SH-SY5Y (cell line): ENCODE measurements at regions not wholly inside any gene's neighbourhood (a gene's known extent, or its start where the extent isn't known, plus 50 kb on each side); places are given as distances from the start of the nearest gene placed in this dataset.

Experiments used
- GATA2 ChIP-seq: IDR thresholded peaks from 2 replicates; pipeline ENCODE4 v1.6.1; 2011; ENCODE audit warnings: mild to moderate bottlenecking, low read depth, low read length
- GATA3 ChIP-seq: IDR thresholded peaks from 2 replicates; pipeline ENCODE4 v1.6.1; 2011; ENCODE audit warnings: low read depth, mild to moderate bottlenecking, low read length, moderate library complexity

- TF ChIP-seq GATA3 (no peak), GATA2 (no peak)
Measured at GRCh38 chr1:239126884-239127283, 259.5 kb upstream of the CHRM3 start.

GRCh38 chr1:239125893-239126292 lies 260.5 kb upstream of the CHRM3 start:
- no peak for TF ChIP-seq GATA3
- no peak for TF ChIP-seq GATA2

GRCh38 chr1:239125027-239125426 lies 261.3 kb upstream of the CHRM3 start:
- TF ChIP-seq GATA3 (no peak), GATA2 (no peak)

GRCh38 chr1:239123260-239123659 lies 263.1 kb upstream of the CHRM3 start:
- no peak for TF ChIP-seq GATA2
- no peak for TF ChIP-seq GATA3

GRCh38 chr1:239112101-239112935 lies 274.1 kb upstream of the CHRM3 start:
- TF ChIP-seq GATA3, result no peak
- no peak for TF ChIP-seq GATA2

GRCh38 chr1:239107676-239108075 lies 278.7 kb upstream of the CHRM3 start:
- TF ChIP-seq GATA3 (no peak), GATA2 (no peak)

GRCh38 chr1:239098400-239099037 lies 287.8 kb upstream of the CHRM3 start:
- TF ChIP-seq GATA3 (no peak), GATA2 (no peak)

GRCh38 chr1:239091537-239091936 lies 294.8 kb upstream of the CHRM3 start:
- no peak for TF ChIP-seq GATA2
- no peak for TF ChIP-seq GATA3

GRCh38 chr1:239084459-239085080 lies 301.8 kb upstream of the CHRM3 start:
- TF ChIP-seq GATA2 (no peak), GATA3 (no peak)

GRCh38 chr1:239067480-239067879 lies 318.9 kb upstream of the CHRM3 start:
- TF ChIP-seq GATA3 (no peak), GATA2 (no peak)

- no peak for TF ChIP-seq GATA2
- TF ChIP-seq GATA3, result no peak
Measured at GRCh38 chr1:239067058-239067457, 319.3 kb upstream of the CHRM3 start.

GRCh38 chr1:239061770-239062169 lies 324.6 kb upstream of the CHRM3 start:
- TF ChIP-seq GATA2 (no peak), GATA3 (no peak)

GRCh38 chr1:239058190-239058589 lies 328.2 kb upstream of the CHRM3 start:
- TF ChIP-seq GATA3 (no peak), GATA2 (no peak)

GRCh38 chr1:239056940-239057339 lies 329.4 kb upstream of the CHRM3 start:
- no peak for TF ChIP-seq GATA2
- no peak for TF ChIP-seq GATA3

- TF ChIP-seq GATA2, result peak; percentile 78
- peak; percentile 85 for TF ChIP-seq GATA3
Measured at GRCh38 chr1:239053279-239053678, 333.1 kb upstream of the CHRM3 start.

GRCh38 chr1:239049571-239049970 lies 336.8 kb upstream of the CHRM3 start:
- TF ChIP-seq GATA2 (no peak), GATA3 (no peak)
